GM19328 (cell line): ENCODE measurements at regions not wholly inside any gene's neighbourhood (a gene's known extent, or its start where the extent isn't known, plus 50 kb on each side); places are given as distances from the start of the nearest gene placed in this dataset.
"Not testable (repeated sequence)": the region's sequence is repeated elsewhere in the genome, so short reads cannot be mapped to it uniquely, and the experiment has no call there.

Experiments
- ATAC-seq: cut with Tn5 transposase; IDR thresholded peaks from one replicate; pipeline ENCODE4 v1.9.1; 2021; ENCODE audit warnings: mild to moderate bottlenecking, moderate library complexity; ENCODE audit not compliant: unreplicated experiment

DNA sequence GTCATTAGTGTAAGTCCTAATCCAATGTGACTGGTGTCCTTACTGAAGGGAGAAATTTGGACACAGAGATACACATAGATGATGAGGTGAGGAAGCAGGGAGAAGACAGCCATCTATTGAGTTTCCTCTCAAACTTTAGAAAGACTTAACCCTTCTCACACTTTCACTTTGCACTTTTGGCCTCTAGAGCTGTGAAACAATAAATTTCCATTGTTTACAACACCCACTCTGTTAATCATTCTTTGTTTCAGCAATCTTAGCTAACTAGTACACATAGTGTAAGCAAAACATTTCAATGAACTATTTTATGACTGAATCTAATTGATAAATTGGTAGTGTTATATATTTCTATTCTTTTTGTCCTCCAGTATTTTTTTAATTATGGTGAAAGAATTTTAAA is 1092.8 kb upstream of the POT1 start:
- no peak for ATAC-seq

GRCh38 chr7:126016722-126017121 is 1087.1 kb upstream of the POT1 start:
- ATAC-seq = no peak

DNA sequence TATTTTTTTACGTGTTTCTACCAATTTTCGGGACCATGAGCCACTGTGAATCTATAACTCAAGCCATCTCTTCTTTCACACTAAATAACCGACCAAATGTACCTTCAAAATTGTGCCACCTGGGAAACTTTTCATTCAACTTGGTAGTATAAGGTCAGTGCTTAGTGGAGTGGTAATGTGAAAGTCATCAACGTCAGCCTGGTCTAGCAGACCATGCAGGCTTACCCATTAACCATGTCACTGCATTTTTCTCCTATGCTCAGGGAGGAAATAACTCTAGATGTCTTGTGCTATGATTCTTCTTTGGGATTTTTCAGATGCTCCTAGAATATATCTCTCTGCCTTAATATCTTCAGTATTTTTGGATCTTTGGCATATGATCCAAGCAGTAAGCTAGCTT is 1075.4 kb upstream of the POT1 start:
- ATAC-seq = no peak

- no peak for ATAC-seq
Measured at GRCh38 chr7:126001349-126001748, 1071.7 kb upstream of the POT1 start.

- no peak for ATAC-seq
Measured at GRCh38 chr7:125984795-125985194, 1055.2 kb upstream of the POT1 start.

- no peak for ATAC-seq
Measured at GRCh38 chr7:125971656-125972055, 1042.0 kb upstream of the POT1 start.

DNA sequence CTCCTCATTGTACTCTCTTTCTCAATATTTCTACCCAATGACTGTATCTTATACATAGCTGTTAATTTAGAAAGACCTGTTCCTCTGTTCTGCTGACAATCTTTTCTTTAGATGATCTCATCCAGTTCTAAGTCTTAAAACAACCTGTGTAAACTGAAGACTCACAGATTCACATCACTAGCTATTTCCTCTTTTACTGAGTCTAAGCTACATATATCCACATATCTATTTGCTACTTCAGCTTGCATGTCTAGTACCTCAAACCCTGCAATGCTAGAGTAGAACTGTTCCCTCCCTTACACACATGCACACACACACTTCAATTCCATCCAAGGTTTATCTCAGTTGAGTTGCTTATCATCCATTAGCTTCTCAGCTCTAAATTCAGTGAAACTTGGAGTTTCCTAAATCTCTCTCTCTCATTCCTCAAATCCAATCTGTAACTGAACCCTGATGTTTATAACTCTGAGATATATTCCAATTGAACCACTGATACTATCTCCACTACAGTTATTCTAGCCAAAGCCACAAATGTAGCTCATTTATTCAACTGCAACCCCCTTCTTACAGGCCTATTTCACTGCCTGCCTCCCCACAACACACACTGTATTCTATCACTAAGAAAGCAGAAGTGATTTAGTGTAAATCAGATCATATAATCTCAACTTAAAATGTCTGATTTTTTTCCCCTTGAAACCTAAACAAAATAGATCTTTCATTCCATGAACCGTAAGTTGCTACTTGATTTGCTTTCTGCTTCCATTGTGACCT is 1036.8 kb upstream of the POT1 start:
- peak; percentile 58 for ATAC-seq

DNA sequence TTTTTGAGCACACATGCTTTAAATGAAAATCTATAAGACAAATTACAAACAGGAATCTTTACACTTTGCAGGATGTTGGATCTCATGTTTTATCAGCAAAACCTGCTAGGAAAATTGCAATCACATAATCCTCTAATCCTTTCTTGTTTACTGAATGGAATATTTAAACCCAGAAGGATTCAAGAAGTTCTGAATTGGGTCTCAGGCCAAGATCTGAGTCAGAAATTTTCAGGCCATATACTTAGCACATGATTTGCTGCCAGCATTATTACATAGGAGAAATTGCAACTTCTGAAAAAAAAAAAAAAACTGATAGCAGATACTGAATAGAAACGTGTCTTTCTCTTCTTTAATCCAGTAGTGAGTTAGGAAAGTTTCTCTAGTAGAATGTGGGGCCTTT is 1005.3 kb upstream of the POT1 start:
- ATAC-seq = no peak

DNA sequence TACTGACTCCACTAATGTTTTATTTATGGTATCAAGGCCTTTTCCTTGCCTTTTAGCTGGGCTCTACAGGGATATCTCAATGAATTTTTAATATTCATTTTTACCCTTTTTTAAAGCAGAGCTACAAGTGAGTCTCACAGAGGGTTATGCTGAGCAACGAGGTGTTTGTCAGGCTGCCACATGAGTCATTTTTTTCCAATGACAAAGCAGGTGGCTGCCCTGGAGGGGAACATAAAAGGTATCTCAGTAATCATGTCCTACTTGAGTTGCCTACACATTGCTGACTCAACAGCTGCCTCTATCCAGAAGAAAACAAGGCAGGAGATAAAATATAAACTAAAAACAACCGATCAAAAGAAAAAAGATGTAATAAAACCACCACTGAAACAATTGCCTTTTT is 1004.9 kb upstream of the POT1 start:
- ATAC-seq = no peak

DNA sequence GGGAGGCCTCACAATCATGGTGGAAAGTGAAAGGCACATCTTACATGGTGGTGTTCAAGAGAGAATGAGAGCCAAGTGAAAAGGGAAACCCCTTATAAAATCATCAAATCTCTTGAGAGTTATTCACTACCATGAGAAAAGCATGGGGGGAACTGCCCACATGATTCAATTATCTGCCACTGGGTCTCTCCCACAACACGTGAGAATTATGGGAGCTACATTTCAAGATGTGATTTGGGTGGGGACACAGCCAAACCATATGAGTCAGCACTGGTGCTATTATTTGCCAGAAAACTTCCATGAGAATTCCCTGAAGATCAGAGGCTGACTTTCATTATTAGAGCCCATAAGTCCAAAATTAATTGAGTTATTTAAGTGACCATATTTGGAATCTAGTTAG is 1001.2 kb upstream of the POT1 start:
- ATAC-seq = no peak

GRCh38 chr7:125927556-125927955 is 997.9 kb upstream of the POT1 start:
- no peak for ATAC-seq

DNA sequence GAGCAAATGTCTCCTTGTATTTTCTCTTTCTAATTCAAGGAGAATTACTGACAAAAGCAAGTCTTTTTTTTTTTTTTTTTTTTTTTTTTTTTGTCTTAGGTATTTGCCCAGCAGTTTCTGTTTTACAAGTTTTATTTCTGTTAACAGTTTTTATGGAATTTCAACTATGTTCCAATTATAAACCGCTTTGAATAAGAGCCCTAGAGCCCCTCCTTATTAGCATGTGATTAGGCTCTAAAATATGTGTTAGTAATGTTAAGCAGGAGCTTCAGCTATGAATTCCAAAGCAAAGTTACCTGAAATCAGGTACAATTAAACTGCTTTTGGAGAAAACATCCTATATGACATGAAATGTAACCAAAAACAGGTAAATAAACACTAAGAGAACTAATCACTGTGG is 997.0 kb upstream of the POT1 start:
- no peak for ATAC-seq

GRCh38 chr7:125924037-125924436 is 994.4 kb upstream of the POT1 start:
- ATAC-seq = no peak

- not testable (repeated sequence) for ATAC-seq
Measured at GRCh38 chr7:125915381-125915948, 985.8 kb upstream of the POT1 start.

DNA sequence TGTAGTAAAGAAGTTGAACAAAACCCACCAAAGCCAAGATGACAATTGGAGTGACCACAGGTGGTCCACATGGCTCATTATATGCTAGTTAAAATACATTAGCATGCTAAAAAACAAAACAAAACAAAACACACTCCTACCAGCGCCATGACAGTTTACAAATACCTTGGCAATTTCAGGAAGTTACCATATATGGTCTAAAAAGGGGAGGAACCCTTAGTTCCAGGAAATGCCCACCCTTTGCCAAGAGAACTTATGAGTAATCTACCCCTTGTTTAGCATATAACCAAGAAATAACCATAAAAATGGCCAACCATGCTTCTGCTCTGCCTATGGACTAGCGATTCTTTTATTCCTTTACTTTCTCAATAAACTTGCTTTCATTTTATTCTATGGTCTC is 979.1 kb upstream of the POT1 start:
- no peak for ATAC-seq

DNA sequence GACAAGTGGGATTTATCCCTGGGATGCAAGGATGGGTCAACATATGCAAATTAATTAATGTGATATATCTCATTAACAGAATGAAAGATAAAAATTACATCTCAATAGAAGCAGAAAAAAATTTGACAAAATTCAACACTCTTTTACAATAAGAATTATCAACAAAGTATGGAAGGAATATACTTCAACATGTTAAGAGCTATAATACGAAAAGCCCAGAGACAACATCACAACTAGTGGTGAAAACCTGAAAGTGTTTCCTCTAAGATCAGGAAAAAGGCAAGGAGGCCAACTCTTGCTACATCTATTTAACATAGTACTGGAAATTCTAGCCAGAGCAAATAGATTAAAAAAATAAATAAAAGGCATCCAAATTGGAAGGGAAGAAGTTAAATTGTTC is 970.0 kb upstream of the POT1 start:
- ATAC-seq = no peak

DNA sequence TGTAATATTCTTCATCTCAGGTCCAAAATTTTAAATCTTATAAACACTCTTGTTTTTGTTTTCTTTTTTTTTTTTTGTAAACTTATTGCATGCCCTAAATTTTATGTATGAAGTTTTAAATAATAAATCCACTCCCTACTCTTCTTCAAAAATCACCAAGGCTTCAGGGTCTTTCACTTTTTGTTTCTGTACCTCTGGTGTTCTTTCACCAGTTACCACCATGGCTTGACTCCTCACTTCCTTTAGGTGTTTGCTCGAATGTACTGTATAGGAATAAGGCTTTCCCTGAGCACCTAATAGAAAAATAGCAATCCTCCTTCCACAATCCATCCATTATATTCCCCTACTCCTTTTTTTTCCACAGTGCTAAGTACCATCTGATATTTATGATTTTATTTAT is 962.8 kb upstream of the POT1 start:
- no peak for ATAC-seq

DNA sequence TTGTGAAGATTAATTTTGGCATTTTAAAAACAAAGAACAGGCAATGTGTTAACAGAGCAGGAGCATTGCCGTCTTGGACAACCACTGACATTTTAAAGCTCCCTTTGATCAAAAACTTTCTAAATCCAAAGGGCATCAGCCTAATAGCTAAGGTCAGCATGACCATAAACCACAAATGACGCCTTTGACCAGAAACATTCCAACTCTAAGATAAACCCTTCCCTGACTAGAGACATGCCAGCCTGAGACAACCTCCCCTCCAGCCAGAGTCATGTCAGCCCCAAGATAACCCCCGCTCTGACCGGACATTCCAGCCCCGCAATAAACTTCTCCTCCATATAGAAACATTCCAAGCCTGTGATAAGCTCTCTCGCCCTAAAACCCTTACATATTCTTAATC is 949.4 kb upstream of the POT1 start:
- no peak for ATAC-seq

DNA sequence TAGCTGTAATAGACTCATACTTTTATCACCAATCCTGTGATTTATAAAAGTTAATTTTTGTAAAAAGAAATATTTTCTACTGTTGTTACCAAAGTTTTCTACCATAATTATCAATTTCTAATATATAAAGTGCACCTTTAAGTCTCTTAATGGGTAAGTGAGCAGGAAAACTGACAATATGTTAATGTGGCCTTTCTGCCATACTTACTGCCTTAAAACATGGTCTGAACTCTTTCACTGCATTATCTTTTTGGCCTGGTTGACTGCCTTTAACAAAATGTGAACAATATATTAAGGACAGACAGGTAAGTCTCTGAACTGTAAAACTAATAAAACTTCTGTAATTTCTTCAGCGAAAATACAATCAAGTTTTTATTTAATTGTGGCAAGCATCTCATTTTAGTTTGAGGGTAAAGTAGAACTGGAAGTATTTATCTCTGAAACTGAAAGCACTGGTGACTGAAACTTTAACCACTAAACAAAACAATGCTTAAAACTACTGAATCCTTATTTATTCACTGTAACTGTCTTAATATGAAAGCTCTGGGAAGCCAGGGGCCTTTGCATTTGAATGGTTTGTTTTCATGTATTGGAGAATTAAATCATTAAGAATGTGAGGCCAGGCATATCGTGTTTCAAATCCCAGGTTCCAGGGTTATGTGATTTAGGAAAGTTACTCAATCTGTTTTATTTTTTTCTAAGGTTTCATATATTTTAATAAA is 948.8 kb upstream of the POT1 start:
- ATAC-seq = no peak

DNA sequence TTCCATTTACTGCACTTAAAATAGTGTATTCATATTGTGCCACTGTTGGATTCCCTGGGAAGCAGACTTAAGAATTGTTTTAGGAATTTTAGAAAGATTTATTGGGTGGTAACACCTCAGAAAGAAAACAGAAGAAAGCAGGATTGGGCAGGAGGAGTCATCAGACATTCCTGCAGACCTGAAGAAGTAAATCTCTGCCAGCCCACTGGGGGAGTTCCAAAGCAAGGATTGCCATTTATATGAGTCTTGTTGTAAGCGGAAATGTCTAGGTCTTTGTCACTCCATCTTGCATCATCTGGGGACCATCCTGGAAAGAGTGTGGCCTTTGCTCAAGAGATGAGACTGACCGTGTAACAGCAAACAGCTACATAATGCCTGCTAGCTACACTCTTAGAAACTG is 947.6 kb upstream of the POT1 start:
- ATAC-seq = no peak

GRCh38 chr7:125876431-125876830 is 946.8 kb upstream of the POT1 start:
- ATAC-seq = no peak

DNA sequence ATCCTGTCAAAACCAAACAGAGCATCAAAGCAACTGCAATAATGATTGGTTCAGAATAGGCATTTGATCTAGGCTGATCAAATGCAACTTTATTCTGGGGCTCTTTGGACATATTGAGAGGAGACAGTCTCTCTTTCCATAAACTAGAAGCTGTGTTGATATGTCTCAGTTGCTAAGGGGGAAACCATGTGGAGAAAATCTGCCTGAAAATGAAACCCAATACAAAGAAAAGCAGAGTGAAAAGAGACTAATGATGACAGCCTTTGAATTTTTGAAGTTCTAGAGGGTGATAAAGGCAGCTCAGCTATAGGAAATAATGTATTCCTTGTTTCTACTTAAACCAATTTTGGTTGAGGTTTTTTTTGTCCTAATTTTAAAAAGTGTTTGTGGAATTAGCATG is 941.8 kb upstream of the POT1 start:
- ATAC-seq = no peak
